ENCODE measurements at regions not wholly inside any gene's neighbourhood (a gene's known extent, or its start where the extent isn't known, plus 50 kb on each side); places are given as distances from the start of the nearest gene placed in this dataset.

DNA sequence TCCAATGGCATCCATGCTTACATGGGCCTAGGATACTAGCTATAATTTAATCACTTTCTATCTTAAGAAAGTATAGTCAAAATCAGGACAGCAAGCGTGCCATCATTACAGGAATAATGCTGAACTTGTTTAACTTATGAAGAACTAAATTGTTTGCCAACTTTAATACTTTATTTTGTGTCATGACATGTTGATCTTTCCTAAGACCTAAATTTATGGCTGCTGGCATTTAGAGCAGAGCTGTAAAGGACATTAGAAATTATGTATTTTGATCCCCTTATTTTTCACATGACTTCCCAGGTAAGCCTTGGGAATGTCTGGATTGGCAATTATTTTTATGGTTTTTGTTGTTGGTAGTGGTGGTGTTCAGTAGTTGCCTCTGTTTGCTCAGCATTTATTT, 920.3 kb upstream of the GOT2 start:
- TF ChIP-seq GATA2 (IDR thresholded peaks at IDR 0.05; ENCODE audit: low read depth, low read length) (no peak), GATA3 (IDR thresholded peaks at IDR 0.05; ENCODE audit: low read depth, low read length) (no peak)

Data from SH-SY5Y (cell line).